Uterus (tissue), 2 donors: ENCODE measurements at regions not wholly inside any gene's neighbourhood (a gene's known extent, or its start where the extent isn't known, plus 50 kb on each side); places are given as distances from the start of the nearest gene placed in this dataset.

Source experiments
- CTCF ChIP-seq, 4 experiments: fragments of 200-600 bp in 2 of 4; fragments of 450-650 bp in 2 of 4; sonication (generic) in 2 of 4; IDR thresholded peaks; one replicate each; pipeline ENCODE4 v1.5.1; 2016 to 2019; ENCODE audit warnings: antibody characterized with exemption in 4 of 4, mild to moderate bottlenecking in 2 of 4, moderate library complexity in 1 of 4
- POLR2A ChIP-seq, 2 donors: fragments of 450-650 bp; IDR thresholded peaks; one replicate each; pipeline ENCODE4 v1.6.1; 2016; ENCODE audit warnings: antibody characterized with exemption in 2 of 2, mild to moderate bottlenecking in 1 of 2, moderate library complexity in 1 of 2

DNA sequence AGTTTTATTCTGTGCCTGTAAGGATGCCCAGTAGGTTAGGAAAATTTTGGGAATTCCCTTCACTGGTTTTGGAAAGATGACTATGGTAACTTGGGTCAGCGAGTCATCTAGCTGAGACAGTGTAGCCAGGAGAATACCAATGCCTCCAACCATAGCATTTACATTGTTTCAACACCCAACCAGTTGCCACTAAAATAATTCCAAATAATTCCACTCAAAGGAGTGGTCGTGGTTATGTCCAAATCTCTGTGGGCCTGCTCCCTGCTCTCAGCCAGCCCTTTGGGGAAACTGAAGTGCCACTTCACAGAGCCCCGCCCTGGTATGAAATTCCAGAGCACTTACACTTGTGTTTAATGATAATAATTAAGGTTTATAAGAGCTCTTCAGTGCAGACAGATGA lies 310.5 kb downstream of the PLK2 start:
- TF ChIP-seq CTCF (IDR thresholded peaks at IDR 0.05), result no peak
- no peak for TF ChIP-seq POLR2A (IDR thresholded peaks at IDR 0.05)
